SK-N-SH (cell line): ENCODE measurements at regions not wholly inside any gene's neighbourhood (a gene's known extent, or its start where the extent isn't known, plus 50 kb on each side); places are given as distances from the start of the nearest gene placed in this dataset.

Experiments
- CTCF ChIA-PET: fragments of 300-600, 350-600 bp; formaldehyde crosslinking; extraction: SDS; loops from one replicate; lab custom pipeline; 2021; lab: Yijun Ruan, JAX
- POLR2A ChIA-PET: fragments of 350-600 bp; sonication (Branson Sonifier 250); formaldehyde crosslinking; extraction: SDS; loops from one replicate; lab custom pipeline; 2020; ENCODE audit warnings: antibody characterized with exemption, inconsistent platforms; lab: Yijun Ruan, JAX
- DNase-seq: peaks from one replicate; pipeline ENCODE4 v3.0.0; 2012
- H2AFZ ChIP-seq: fragments of 200-600 bp; sonication (generic); 2 replicates; pipeline ENCODE4 v1.8.1; 2016; ENCODE audit warnings: antibody characterized with exemption, mild to moderate bottlenecking, low read depth
- H3F3A ChIP-seq: fragments of 200-600 bp; sonication (generic); replicated peaks from 2 replicates; pipeline ENCODE3; 2016; ENCODE audit warnings: antibody characterized with exemption, mild to moderate bottlenecking; ENCODE audit not compliant: insufficient read depth
- H3K27ac ChIP-seq, 2 experiments: fragments of 200-500 bp in 1 of 2; fragments of 200-600 bp in 1 of 2; sonication (Bioruptor generic) in 1 of 2; sonication (generic), shearing (Covaris generic) in 1 of 2; 2 replicates each; pipeline versions ENCODE4 v1.5.1 to v1.6.1; 2014 to 2016; ENCODE audit warnings: low read depth in 2 of 2, inconsistent platforms in 1 of 2, low read length in 1 of 2, mild to moderate bottlenecking in 1 of 2, mixed read lengths in 1 of 2
- H3K27me3 ChIP-seq: fragments of 200-600 bp; sonication (generic), shearing (Covaris generic); 2 replicates; pipeline ENCODE4 v1.6.1; 2016; ENCODE audit warnings: mixed run types; ENCODE audit not compliant: insufficient read depth
- H3K36me3 ChIP-seq, 2 experiments: fragments of 200-500 bp in 1 of 2; fragments of 200-600 bp in 1 of 2; sonication (Bioruptor generic) in 1 of 2; sonication (generic) in 1 of 2; replicated peaks in 1 of 2; 2 replicates each; pipeline versions ENCODE3 to v1.5.1; 2014 to 2016; ENCODE audit warnings: low read length in 1 of 2, mild to moderate bottlenecking in 1 of 2; ENCODE audit not compliant: insufficient read depth in 2 of 2, control insufficient read depth in 1 of 2
- H3K4me1 ChIP-seq, 2 experiments: fragments of 200-500 bp in 1 of 2; fragments of 200-600 bp in 1 of 2; sonication (Bioruptor generic) in 1 of 2; sonication (generic), shearing (Covaris generic) in 1 of 2; 2 replicates each; pipeline versions ENCODE4 v1.5.1 to v1.6.1; 2014 to 2016; ENCODE audit warnings: low read depth in 1 of 2, low read length in 1 of 2, mixed run types in 1 of 2; ENCODE audit not compliant: insufficient read depth in 2 of 2, control insufficient read depth in 1 of 2
- H3K4me2 ChIP-seq: fragments of 200-600 bp; sonication (generic), shearing (Covaris generic); 2 replicates; pipeline ENCODE4 v1.6.1; 2017; ENCODE audit warnings: mixed run types
- H3K4me3 ChIP-seq, 2 experiments: fragments of 200-500 bp in 1 of 2; fragments of 200-600 bp in 1 of 2; sonication (Bioruptor generic) in 1 of 2; sonication (generic), shearing (Covaris generic) in 1 of 2; 2 replicates each; pipeline versions ENCODE4 v1.5.1 to v1.8.1; 2014 to 2016; ENCODE audit warnings: low read depth in 2 of 2, inconsistent platforms in 1 of 2, low read length in 1 of 2, mild to moderate bottlenecking in 1 of 2, mixed read lengths in 1 of 2, moderate library complexity in 1 of 2
- H3K79me2 ChIP-seq: fragments of 200-600 bp; sonication (generic); 2 replicates; pipeline ENCODE4 v1.8.1; 2017; ENCODE audit warnings: mild to moderate bottlenecking; ENCODE audit not compliant: insufficient read depth
- H3K9ac ChIP-seq: fragments of 200-600 bp; sonication (generic); 2 replicates; pipeline ENCODE4 v1.6.1; 2017; ENCODE audit warnings: mixed run types
- H3K9me2 ChIP-seq: fragments of 200-600 bp; sonication (generic); 2 replicates; pipeline ENCODE4 v1.6.1; 2017; ENCODE audit warnings: mixed run types
- H3K9me3 ChIP-seq: fragments of 200-600 bp; sonication (generic); 2 replicates; pipeline ENCODE4 v1.6.1; 2017; ENCODE audit warnings: mixed run types, mild to moderate bottlenecking, moderate library complexity
- H4K20me1 ChIP-seq: fragments of 200-600 bp; sonication (generic); 2 replicates; pipeline ENCODE4 v1.6.1; 2017; ENCODE audit warnings: mild to moderate bottlenecking, mixed run types; ENCODE audit not compliant: insufficient read depth
- FOSL2 ChIP-seq: IDR thresholded peaks from 2 replicates; pipeline ENCODE4 v1.4.0; 2012; ENCODE audit warnings: low read depth, mild to moderate bottlenecking, moderate library complexity, borderline replicate concordance
- FOXJ3 ChIP-seq: sonication (generic); formaldehyde crosslinking; IDR thresholded peaks from 2 replicates; pipeline ENCODE4 v1.5.1; 2020; ENCODE audit warnings: mild to moderate bottlenecking, missing genetic modification reagents
- NRF1 ChIP-seq: IDR thresholded peaks from 2 replicates; pipeline ENCODE4 v1.6.1; 2012; ENCODE audit warnings: low read depth, mild to moderate bottlenecking, low read length
- WGBS: methylation state at CpG from one replicate; pipeline ENCODE4 v1.1.6; 2017; ENCODE audit warnings: low lambda C conversion rate; 5-methylcytosine and 5-hydroxymethylcytosine counted together
- TF ChIP-seq, protein P1 (sequence below): IDR thresholded peaks from 2 replicates; pipeline ENCODE4 v1.4.0; 2012; ENCODE audit warnings: low read depth, borderline replicate concordance
- TF ChIP-seq, protein P2 (sequence below): fragments of 150-350 bp; IDR thresholded peaks from 2 replicates; pipeline ENCODE4 v1.6.1; 2017; ENCODE audit warnings: antibody characterized with exemption, low read length, low read depth, borderline replicate concordance
- TF ChIP-seq, protein P3 (sequence below): IDR thresholded peaks from 2 replicates; pipeline ENCODE4 v1.4.0; 2012; ENCODE audit warnings: low read depth
- TF ChIP-seq, protein P4 (sequence below): IDR thresholded peaks from 2 replicates; pipeline ENCODE4 v1.6.1; 2012; ENCODE audit warnings: mild to moderate bottlenecking, low read depth, low read length, moderate library complexity

DNA sequence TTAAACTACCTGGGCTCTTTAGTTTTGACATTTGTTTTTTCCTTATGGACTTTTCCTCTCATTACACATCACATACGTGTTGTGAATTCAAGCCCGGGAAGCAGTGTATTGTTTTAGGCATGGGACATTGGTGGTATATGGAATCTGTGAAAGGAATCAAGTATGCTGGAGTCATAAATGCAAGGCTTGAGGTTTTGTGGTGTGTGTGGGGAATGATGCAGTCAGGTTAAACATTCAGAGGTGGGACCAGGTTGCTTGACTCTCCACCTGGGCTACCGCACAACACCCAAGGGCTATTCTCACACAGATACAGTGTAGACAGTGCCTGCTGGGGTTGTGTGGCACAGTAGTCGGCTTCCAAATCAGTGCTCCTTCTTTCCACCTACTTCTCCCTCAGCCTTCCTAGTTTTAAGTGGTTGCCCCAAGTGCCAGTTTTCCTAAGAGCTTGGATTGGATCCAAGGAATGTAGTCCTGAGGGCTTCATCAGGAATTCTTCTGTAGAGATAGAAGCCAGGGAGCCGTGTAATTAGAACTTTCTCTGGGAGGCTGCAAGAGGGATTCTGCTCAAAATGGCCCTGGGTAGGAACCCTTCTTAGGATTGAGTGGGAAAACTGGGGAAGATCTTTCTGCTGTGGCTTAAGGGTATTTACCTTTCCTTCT lies 243.7 kb downstream of the C12orf75 start (continued):
- TF ChIP-seq, protein P1, sequence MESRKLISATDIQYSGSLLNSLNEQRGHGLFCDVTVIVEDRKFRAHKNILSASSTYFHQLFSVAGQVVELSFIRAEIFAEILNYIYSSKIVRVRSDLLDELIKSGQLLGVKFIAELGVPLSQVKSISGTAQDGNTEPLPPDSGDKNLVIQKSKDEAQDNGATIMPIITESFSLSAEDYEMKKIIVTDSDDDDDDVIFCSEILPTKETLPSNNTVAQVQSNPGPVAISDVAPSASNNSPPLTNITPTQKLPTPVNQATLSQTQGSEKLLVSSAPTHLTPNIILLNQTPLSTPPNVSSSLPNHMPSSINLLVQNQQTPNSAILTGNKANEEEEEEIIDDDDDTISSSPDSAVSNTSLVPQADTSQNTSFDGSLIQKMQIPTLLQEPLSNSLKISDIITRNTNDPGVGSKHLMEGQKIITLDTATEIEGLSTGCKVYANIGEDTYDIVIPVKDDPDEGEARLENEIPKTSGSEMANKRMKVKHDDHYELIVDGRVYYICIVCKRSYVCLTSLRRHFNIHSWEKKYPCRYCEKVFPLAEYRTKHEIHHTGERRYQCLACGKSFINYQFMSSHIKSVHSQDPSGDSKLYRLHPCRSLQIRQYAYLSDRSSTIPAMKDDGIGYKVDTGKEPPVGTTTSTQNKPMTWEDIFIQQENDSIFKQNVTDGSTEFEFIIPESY: no peak
- TF ChIP-seq, protein P2, sequence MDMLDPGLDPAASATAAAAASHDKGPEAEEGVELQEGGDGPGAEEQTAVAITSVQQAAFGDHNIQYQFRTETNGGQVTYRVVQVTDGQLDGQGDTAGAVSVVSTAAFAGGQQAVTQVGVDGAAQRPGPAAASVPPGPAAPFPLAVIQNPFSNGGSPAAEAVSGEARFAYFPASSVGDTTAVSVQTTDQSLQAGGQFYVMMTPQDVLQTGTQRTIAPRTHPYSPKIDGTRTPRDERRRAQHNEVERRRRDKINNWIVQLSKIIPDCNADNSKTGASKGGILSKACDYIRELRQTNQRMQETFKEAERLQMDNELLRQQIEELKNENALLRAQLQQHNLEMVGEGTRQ: no peak
- TF ChIP-seq FOSL2 (no peak), FOXJ3 (no peak)
- TF ChIP-seq, protein P3, sequence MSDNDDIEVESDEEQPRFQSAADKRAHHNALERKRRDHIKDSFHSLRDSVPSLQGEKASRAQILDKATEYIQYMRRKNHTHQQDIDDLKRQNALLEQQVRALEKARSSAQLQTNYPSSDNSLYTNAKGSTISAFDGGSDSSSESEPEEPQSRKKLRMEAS: no peak
- TF ChIP-seq, all 33 proteins: peak for 0

DNA sequence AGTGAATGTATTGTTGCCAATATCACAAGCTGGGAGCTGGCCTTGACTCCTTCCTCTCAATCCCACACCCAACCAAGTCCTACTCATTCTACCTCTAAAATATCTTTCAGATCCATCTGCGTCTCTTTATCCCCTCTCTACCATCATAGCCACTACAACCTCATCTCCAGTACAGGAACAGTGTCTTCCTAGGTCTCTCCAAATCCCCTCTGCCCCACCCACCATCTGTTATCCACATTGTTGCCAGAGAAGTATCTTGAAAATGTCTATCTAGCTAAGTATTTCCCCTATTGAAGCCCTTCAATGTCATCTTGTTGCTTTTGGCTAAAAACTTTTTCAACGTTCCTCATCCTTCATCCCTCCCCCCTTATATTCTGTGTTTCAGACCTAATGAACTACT lies 244.7 kb downstream of the C12orf75 start:
- H3K79me2 ChIP-seq: no peaks in the 10 kb centered on the region
- CTCF ChIA-PET: no interaction called here

More for the DNA sequence above, 244.7 kb downstream of the C12orf75 start:
- Histone ChIP-seq H3K9me2 (no peaks in the 10 kb centered on the region), H4K20me1 (no peaks in the 10 kb centered on the region), H3K4me2 (no peak overlapping the region), H3K27ac (no peak overlapping the region), H3K27me3 (no peaks in the 10 kb centered on the region), H2AFZ (no peak overlapping the region), H3K9me3 (no peaks in the 10 kb centered on the region), H3K36me3 (no peaks in the 10 kb centered on the region), H3K4me1 (no peaks in the 10 kb centered on the region), H3F3A (no peaks in the 10 kb centered on the region), H3K4me3 (no peak overlapping the region), H3K9ac (no peak overlapping the region)
- 60% methylated on average over 2 of the region's 2 CpGs for WGBS
- no peak for DNase-seq
- POLR2A ChIA-PET: no interaction called here
- TF ChIP-seq, protein P4, sequence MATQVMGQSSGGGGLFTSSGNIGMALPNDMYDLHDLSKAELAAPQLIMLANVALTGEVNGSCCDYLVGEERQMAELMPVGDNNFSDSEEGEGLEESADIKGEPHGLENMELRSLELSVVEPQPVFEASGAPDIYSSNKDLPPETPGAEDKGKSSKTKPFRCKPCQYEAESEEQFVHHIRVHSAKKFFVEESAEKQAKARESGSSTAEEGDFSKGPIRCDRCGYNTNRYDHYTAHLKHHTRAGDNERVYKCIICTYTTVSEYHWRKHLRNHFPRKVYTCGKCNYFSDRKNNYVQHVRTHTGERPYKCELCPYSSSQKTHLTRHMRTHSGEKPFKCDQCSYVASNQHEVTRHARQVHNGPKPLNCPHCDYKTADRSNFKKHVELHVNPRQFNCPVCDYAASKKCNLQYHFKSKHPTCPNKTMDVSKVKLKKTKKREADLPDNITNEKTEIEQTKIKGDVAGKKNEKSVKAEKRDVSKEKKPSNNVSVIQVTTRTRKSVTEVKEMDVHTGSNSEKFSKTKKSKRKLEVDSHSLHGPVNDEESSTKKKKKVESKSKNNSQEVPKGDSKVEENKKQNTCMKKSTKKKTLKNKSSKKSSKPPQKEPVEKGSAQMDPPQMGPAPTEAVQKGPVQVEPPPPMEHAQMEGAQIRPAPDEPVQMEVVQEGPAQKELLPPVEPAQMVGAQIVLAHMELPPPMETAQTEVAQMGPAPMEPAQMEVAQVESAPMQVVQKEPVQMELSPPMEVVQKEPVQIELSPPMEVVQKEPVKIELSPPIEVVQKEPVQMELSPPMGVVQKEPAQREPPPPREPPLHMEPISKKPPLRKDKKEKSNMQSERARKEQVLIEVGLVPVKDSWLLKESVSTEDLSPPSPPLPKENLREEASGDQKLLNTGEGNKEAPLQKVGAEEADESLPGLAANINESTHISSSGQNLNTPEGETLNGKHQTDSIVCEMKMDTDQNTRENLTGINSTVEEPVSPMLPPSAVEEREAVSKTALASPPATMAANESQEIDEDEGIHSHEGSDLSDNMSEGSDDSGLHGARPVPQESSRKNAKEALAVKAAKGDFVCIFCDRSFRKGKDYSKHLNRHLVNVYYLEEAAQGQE: no peak
- TF ChIP-seq NRF1: no peak
